ENCODE measurements at regions not wholly inside any gene's neighbourhood (a gene's known extent, or its start where the extent isn't known, plus 50 kb on each side); places are given as distances from the start of the nearest gene placed in this dataset.
"Not testable (repeated sequence)": the region's sequence is repeated elsewhere in the genome, so short reads cannot be mapped to it uniquely, and the experiment has no call there.

GRCh38 chr5:116883875-116884274 lies 309.3 kb upstream of the SEMA6A start:
- no peak for DNase-seq (ENCODE audit: low spot score)

- DNase-seq (ENCODE audit: low spot score): no peak
Measured at GRCh38 chr5:116881921-116882531, 307.4 kb upstream of the SEMA6A start.

GRCh38 chr5:116880601-116881000 lies 306.0 kb upstream of the SEMA6A start:
- no peak for DNase-seq (ENCODE audit: low spot score)

- DNase-seq (ENCODE audit: low spot score): no peak
Measured at GRCh38 chr5:116880150-116880549, 305.5 kb upstream of the SEMA6A start.

- no peak for DNase-seq (ENCODE audit: low spot score)
Measured at GRCh38 chr5:116876240-116876840, 301.7 kb upstream of the SEMA6A start.

- no peak for DNase-seq (ENCODE audit: low spot score)
Measured at GRCh38 chr5:116872986-116873385, 298.4 kb upstream of the SEMA6A start.

- DNase-seq (ENCODE audit: low spot score): no peak
Measured at GRCh38 chr5:116872486-116872885, 297.9 kb upstream of the SEMA6A start.

GRCh38 chr5:116867825-116868224 lies 293.2 kb upstream of the SEMA6A start:
- not testable (repeated sequence) for DNase-seq (ENCODE audit: low spot score)

GRCh38 chr5:116865651-116866050 lies 291.0 kb upstream of the SEMA6A start:
- DNase-seq (ENCODE audit: low spot score): no peak

- DNase-seq (ENCODE audit: low spot score): no peak
Measured at GRCh38 chr5:116864838-116865190, 290.2 kb upstream of the SEMA6A start.

GRCh38 chr5:116864157-116864837 lies 289.7 kb upstream of the SEMA6A start:
- DNase-seq (ENCODE audit: low spot score): no peak

- no peak for DNase-seq (ENCODE audit: low spot score)
Measured at GRCh38 chr5:116862632-116863455, 288.2 kb upstream of the SEMA6A start.

GRCh38 chr5:116861666-116862065 lies 287.0 kb upstream of the SEMA6A start:
- no peak for DNase-seq (ENCODE audit: low spot score)

GRCh38 chr5:116861097-116861496 lies 286.5 kb upstream of the SEMA6A start:
- DNase-seq (ENCODE audit: low spot score): no peak

GRCh38 chr5:116859666-116860320 lies 285.2 kb upstream of the SEMA6A start:
- DNase-seq (ENCODE audit: low spot score): no peak

- DNase-seq (ENCODE audit: low spot score): no peak
Measured at GRCh38 chr5:116858705-116859333, 284.2 kb upstream of the SEMA6A start.

GRCh38 chr5:116858020-116858419 lies 283.4 kb upstream of the SEMA6A start:
- not testable (repeated sequence) for DNase-seq (ENCODE audit: low spot score)

GRCh38 chr5:116856271-116856670 lies 281.6 kb upstream of the SEMA6A start:
- no peak for DNase-seq (ENCODE audit: low spot score)

- DNase-seq (ENCODE audit: low spot score): no peak
Measured at GRCh38 chr5:116853992-116854391, 279.4 kb upstream of the SEMA6A start.

GRCh38 chr5:116848954-116849581 lies 274.4 kb upstream of the SEMA6A start:
- no peak for DNase-seq (ENCODE audit: low spot score)

- no peak for DNase-seq (ENCODE audit: low spot score)
Measured at GRCh38 chr5:116847960-116848359, 273.3 kb upstream of the SEMA6A start.

Data from AG08395 (cell line).